ENCODE measurements at regions not wholly inside any gene's neighbourhood (a gene's known extent, or its start where the extent isn't known, plus 50 kb on each side); places are given as distances from the start of the nearest gene placed in this dataset.

DNA sequence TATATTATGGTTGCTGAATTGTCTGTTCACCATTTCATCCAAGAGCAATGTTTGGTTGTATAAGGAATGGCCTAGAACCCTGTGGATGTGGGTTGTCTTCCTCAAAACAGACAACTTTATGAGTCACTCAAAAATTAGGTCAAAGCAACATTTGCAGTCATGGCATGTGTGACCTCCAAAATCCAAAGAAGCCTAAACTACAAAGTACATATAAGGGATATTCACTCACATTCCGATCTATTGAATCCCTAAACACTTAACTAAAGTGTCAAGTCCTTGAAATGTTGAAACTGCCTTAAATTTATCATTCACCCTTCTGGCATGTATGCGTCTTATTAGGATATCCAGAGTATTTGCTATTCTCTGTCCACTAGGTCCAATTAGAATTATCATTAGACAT lies 491.5 kb downstream of the NUF2 start:
- ATAC-seq (no peak), DNase-seq (no peak)
- no peak overlapping the region for H3K27ac ChIP-seq
- H3K27me3 ChIP-seq: no peaks in the 10 kb centered on the region
- H3K4me3 ChIP-seq: no peak overlapping the region
- TF ChIP-seq, protein P1, sequence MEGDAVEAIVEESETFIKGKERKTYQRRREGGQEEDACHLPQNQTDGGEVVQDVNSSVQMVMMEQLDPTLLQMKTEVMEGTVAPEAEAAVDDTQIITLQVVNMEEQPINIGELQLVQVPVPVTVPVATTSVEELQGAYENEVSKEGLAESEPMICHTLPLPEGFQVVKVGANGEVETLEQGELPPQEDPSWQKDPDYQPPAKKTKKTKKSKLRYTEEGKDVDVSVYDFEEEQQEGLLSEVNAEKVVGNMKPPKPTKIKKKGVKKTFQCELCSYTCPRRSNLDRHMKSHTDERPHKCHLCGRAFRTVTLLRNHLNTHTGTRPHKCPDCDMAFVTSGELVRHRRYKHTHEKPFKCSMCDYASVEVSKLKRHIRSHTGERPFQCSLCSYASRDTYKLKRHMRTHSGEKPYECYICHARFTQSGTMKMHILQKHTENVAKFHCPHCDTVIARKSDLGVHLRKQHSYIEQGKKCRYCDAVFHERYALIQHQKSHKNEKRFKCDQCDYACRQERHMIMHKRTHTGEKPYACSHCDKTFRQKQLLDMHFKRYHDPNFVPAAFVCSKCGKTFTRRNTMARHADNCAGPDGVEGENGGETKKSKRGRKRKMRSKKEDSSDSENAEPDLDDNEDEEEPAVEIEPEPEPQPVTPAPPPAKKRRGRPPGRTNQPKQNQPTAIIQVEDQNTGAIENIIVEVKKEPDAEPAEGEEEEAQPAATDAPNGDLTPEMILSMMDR (IDR thresholded peaks at IDR 0.05): no peak
- TF ChIP-seq POLR2A (IDR thresholded peaks at IDR 0.05): no peak
- intact Hi-C loops (cut with DNase I): no loop called here
- H3K36me3 ChIP-seq: no peaks in the 10 kb centered on the region
- H3K9me3 ChIP-seq: peaks cover 0 to 11% (median 0%) of the 10 kb centered on the region in 12 donors
- no peaks in the 10 kb centered on the region for H3K4me1 ChIP-seq
- 74 to 90% (median 82%) methylated on average over 2 of the region's 2 CpGs for WGBS, 4 donors

DNA sequence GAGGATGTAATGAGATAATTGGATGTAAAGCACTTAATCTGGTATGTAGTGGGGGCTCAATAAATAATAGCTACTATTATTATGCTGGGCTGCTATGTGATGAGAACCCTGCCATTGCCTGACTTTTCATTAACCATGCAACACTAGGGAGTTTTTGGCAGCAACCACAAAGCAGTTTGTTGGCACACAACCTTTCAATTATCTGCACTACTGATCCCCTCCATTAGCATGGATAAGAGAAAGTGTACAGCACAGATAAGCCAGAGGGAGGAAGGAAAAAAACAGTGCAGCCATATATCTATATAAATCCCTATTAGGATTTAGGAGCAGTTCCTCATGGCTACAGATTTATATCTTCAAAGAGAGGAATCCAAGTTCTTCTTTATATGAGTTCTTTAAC lies 498.5 kb downstream of the NUF2 start:
- Histone ChIP-seq H3K4me1 (peaks cover 0 to 16% (median 0%) of the 10 kb centered on the region in 12 donors), H3K9me3 (peaks cover 0 to 6% (median 0%) of the 10 kb centered on the region in 12 donors), H3K27ac (no peak overlapping the region), H3K27me3 (no peaks in the 10 kb centered on the region), H3K4me3 (no peak overlapping the region), H3K36me3 (no peaks in the 10 kb centered on the region)
- no peak for DNase-seq
- ATAC-seq: no peak
- intact Hi-C loops (cut with DNase I): no loop called here
- TF ChIP-seq, protein P1 (IDR thresholded peaks at IDR 0.05): no peak
- TF ChIP-seq POLR2A (IDR thresholded peaks at IDR 0.05): no peak

DNA sequence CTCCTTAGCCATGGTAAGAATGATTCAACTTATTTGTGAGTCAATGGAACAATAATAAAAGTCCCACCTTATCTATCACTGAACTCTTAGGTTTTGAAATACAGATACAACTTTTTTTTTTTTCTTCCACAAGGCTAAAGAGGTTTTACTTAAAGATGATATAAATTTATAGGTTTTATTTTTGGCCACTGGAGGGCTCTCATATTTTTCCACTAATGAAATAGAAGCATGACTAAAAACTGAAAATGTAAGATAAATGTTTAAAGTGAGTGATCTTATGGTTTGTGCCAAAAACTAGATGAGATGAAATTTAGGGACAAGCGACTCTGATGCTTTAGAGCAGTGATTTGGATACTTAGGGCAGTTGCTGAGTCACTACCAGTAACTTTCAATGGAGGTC lies 499.0 kb downstream of the NUF2 start:
- no peak for TF ChIP-seq POLR2A (IDR thresholded peaks at IDR 0.05)
- TF ChIP-seq, protein P1 (IDR thresholded peaks at IDR 0.05): peak in 4 of 12 donors; percentile 24 to 39 (median 29)
- DNase-seq (no peak), ATAC-seq (no peak)
- no peak overlapping the region for H3K4me3 ChIP-seq
- 65 to 78% (median 69%) methylated on average over 1 of the region's 1 CpG for WGBS, 4 donors
- peaks cover 0 to 16% (median 0%) of the 10 kb centered on the region in 12 donors for H3K4me1 ChIP-seq
- intact Hi-C loops (cut with DNase I): no loop called here
- H3K9me3 ChIP-seq: peaks cover 0 to 9% (median 0%) of the 10 kb centered on the region in 12 donors
- no peaks in the 10 kb centered on the region for H3K27me3 ChIP-seq
- H3K36me3 ChIP-seq: no peaks in the 10 kb centered on the region
- H3K27ac ChIP-seq: no peak overlapping the region

DNA sequence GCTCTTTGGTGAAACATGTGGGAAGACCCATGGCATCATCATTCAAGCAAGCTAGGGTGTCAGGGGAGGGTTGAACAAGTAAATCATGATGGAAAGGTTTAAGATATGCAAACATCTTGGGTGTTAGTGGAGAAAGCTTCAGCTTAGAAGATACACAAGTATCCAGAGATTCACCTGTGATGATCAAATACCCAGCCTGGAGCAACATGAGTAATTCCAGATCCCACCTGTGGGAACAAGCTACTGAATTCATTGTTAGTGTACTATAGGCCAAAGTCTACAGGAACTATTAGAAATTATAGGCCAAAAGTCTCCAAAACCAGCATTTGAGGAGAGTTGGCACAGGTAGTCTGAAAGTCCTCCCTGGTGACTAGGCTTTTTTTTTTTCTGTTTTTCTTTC lies 499.9 kb downstream of the NUF2 start:
- H3K4me1 ChIP-seq: peaks cover 0 to 17% (median 0%) of the 10 kb centered on the region in 12 donors
- H3K27ac ChIP-seq: no peak overlapping the region
- no peak for ATAC-seq
- no peak for TF ChIP-seq POLR2A (IDR thresholded peaks at IDR 0.05)
- TF ChIP-seq, protein P1 (IDR thresholded peaks at IDR 0.05): no peak
- no peak for DNase-seq
- no peak overlapping the region for H3K4me3 ChIP-seq
- no peaks in the 10 kb centered on the region for H3K36me3 ChIP-seq
- H3K27me3 ChIP-seq: no peaks in the 10 kb centered on the region
- H3K9me3 ChIP-seq: peaks cover 0 to 9% (median 0%) of the 10 kb centered on the region in 12 donors
- intact Hi-C loops (cut with DNase I): no loop called here

Measured in heart left ventricle (tissue), 16 donors.